Trophoblast cell (in vitro differentiated cells and primary cell): ENCODE measurements at regions not wholly inside any gene's neighbourhood (a gene's known extent, or its start where the extent isn't known, plus 50 kb on each side); places are given as distances from the start of the nearest gene placed in this dataset.

Experiments used
- DNase-seq, 2 donors: peaks; one replicate each; pipeline ENCODE4 v3.0.0-alpha.2; 2016
- H2AFZ ChIP-seq: 2 replicates; pipeline ENCODE4 v1.6.1; 2013; ENCODE audit warnings: low read length, moderate library complexity, mild to moderate bottlenecking; ENCODE audit not compliant: insufficient read depth, poor library complexity
- H2AK5ac ChIP-seq: 2 replicates; pipeline ENCODE4 v1.6.1; 2013; ENCODE audit warnings: mild to moderate bottlenecking, low read length
- H2BK120ac ChIP-seq: 2 replicates; pipeline ENCODE4 v1.6.1; 2013; ENCODE audit warnings: low read length, mild to moderate bottlenecking, moderate library complexity; ENCODE audit not compliant: insufficient read depth, poor library complexity
- H2BK12ac ChIP-seq: 2 replicates; pipeline ENCODE4 v1.6.1; 2013; ENCODE audit warnings: mild to moderate bottlenecking, low read length, moderate library complexity
- H2BK5ac ChIP-seq: 2 replicates; pipeline ENCODE4 v1.6.1; 2013; ENCODE audit warnings: low read length, low read depth, moderate library complexity, mild to moderate bottlenecking; ENCODE audit not compliant: poor library complexity
- H3K14ac ChIP-seq: 2 replicates; pipeline ENCODE4 v1.6.1; 2013; ENCODE audit warnings: mild to moderate bottlenecking, low read length
- H3K18ac ChIP-seq: 2 replicates; pipeline ENCODE4 v1.6.1; 2013; ENCODE audit warnings: mild to moderate bottlenecking, low read length
- H3K23ac ChIP-seq: 2 replicates; pipeline ENCODE4 v1.6.1; 2013; ENCODE audit warnings: low read length
- H3K27ac ChIP-seq: 2 replicates; pipeline ENCODE4 v1.5.1; 2013; ENCODE audit warnings: low read depth, mild to moderate bottlenecking, inconsistent platforms, low read length, moderate library complexity
- H3K27me3 ChIP-seq: 2 replicates; pipeline ENCODE4 v1.6.1; 2013; ENCODE audit warnings: inconsistent platforms, mild to moderate bottlenecking, low read length, moderate library complexity; ENCODE audit not compliant: insufficient read depth
- H3K36me3 ChIP-seq, 2 experiments: 1 replicate in 1 of 2; 2 replicates in 1 of 2; pipeline ENCODE4 v1.6.1; 2013; ENCODE audit warnings: low read length in 2 of 2, mild to moderate bottlenecking in 2 of 2, moderate library complexity in 1 of 2; ENCODE audit not compliant: insufficient read depth in 2 of 2, control insufficient read depth in 1 of 2
- H3K4ac ChIP-seq: 2 replicates; pipeline ENCODE4 v1.6.1; 2013; ENCODE audit warnings: low read depth, mild to moderate bottlenecking, low read length, moderate library complexity
- H3K4me1 ChIP-seq, 2 experiments: 1 replicate in 1 of 2; 2 replicates in 1 of 2; pipeline ENCODE4 v1.6.1; 2013; ENCODE audit warnings: low read length in 2 of 2, mild to moderate bottlenecking in 2 of 2, moderate library complexity in 1 of 2; ENCODE audit not compliant: insufficient read depth in 2 of 2, control insufficient read depth in 1 of 2
- H3K4me2 ChIP-seq: 2 replicates; pipeline ENCODE4 v1.6.1; 2013; ENCODE audit warnings: inconsistent platforms, mild to moderate bottlenecking, low read length, moderate library complexity
- H3K4me3 ChIP-seq: 2 replicates; pipeline ENCODE4 v1.5.1; 2013; ENCODE audit warnings: mild to moderate bottlenecking, low read depth, low read length, inconsistent platforms
- H3K79me1 ChIP-seq: one replicate; pipeline ENCODE4 v1.6.1; 2013; ENCODE audit warnings: low read length
- H3K79me2 ChIP-seq: 2 replicates; pipeline ENCODE4 v1.6.1; 2013; ENCODE audit warnings: low read length, mild to moderate bottlenecking; ENCODE audit not compliant: control insufficient read depth, insufficient read depth, poor library complexity
- H3K9ac ChIP-seq: 2 replicates; pipeline ENCODE4 v1.6.1; 2013; ENCODE audit warnings: mild to moderate bottlenecking, low read length
- H3K9me3 ChIP-seq: 2 replicates; pipeline ENCODE4 v1.6.1; 2013; ENCODE audit warnings: low read depth, mild to moderate bottlenecking, control low read depth, inconsistent platforms, low read length; ENCODE audit not compliant: insufficient read depth
- H4K12ac ChIP-seq: 2 replicates; pipeline ENCODE4 v1.6.1; 2013; ENCODE audit warnings: low read depth, mild to moderate bottlenecking, low read length, moderate library complexity
- H4K8ac ChIP-seq: 2 replicates; pipeline ENCODE4 v1.6.1; 2013; ENCODE audit warnings: low read depth, mild to moderate bottlenecking, low read length, moderate library complexity
- H4K91ac ChIP-seq: one replicate; pipeline ENCODE4 v1.6.1; 2013; ENCODE audit warnings: low read depth, mild to moderate bottlenecking, low read length, moderate library complexity
- WGBS: extraction: QIAGEN DNeasy Blood & Tissue Kit; methylation state at CpG from one replicate; pipeline ENCODE4 v1.1.7; 2013; ENCODE audit warnings: missing lambda C conversion rate; ENCODE audit not compliant: insufficient read length, insufficient coverage; ENCODE audit errors: extremely low coverage; 5-methylcytosine and 5-hydroxymethylcytosine counted together

DNA sequence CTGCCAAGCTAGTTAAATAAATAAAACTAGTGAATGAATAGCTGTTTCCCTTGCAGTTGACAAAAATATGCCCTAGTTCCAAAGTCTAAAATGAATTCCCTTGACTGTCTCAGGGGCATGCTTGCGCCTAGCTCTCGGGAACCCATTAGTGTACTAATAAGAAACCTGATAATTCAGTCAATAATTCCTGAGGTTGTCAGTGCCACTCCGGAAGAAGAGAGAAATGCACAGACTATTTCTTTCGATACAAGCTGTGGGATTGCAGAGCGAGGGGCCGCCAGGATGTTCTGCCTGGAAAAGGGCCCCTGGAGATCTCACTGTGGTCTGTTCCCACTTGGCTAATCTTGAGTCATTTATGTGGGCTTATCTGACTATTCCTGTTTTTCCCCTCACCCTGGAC, 56.4 kb upstream of the LARP1 start:
- WGBS = no CpG with 5 or more reads among the region's 6 CpGs
- Histone ChIP-seq H4K91ac (no peak overlapping the region), H3K18ac (no peak overlapping the region), H3K36me3 (no peaks in the 10 kb centered on the region), H3K27me3 (no peaks in the 10 kb centered on the region), H2BK12ac (no peak overlapping the region), H3K14ac (no peak overlapping the region), H3K9me3 (no peaks in the 10 kb centered on the region), H3K4me2 (no peak overlapping the region), H3K27ac (no peak overlapping the region), H2BK5ac (no peak overlapping the region), H2AK5ac (no peak overlapping the region), H3K79me2 (no peaks in the 10 kb centered on the region), H3K79me1 (no peaks in the 10 kb centered on the region), H4K8ac (no peak overlapping the region), H3K4me3 (no peak overlapping the region), H3K4ac (no peak overlapping the region), H4K12ac (no peak overlapping the region), H2AFZ (no peak overlapping the region), H2BK120ac (no peak overlapping the region), H3K9ac (no peak overlapping the region), H3K23ac (no peak overlapping the region), H3K4me1 (peaks cover 5 to 16% of the 10 kb centered on the region in 2 experiments)
- DNase-seq = no peak

DNA sequence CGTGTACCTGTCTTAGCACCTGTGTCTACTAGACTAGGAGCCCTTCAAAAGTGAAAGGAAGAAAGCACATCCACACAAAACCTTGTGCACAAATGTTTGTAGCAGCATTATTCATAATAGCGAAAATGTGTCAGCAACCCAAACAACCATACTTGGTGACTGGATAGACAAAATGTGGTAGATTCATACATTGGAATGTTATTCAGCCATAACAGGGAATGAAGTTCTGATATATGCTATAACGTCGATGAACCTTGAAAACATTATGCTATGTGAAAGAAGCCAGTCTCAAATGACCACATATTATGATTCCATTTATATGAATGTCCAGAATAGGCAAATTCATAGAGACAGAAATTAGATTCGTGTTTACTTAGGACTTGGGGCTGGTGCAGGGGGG, 57.8 kb upstream of the LARP1 start:
- peaks cover 5 to 18% of the 10 kb centered on the region in 2 experiments for H3K4me1 ChIP-seq
- H3K36me3 ChIP-seq = no peaks in the 10 kb centered on the region
- H3K23ac ChIP-seq = no peak overlapping the region
- no peaks in the 10 kb centered on the region for H3K9me3 ChIP-seq
- no peaks in the 10 kb centered on the region for H3K27me3 ChIP-seq
- H3K9ac ChIP-seq = no peak overlapping the region
- H2BK5ac ChIP-seq = no peak overlapping the region
- H2BK12ac ChIP-seq = no peak overlapping the region
- no peak overlapping the region for H3K4ac ChIP-seq
- no CpG with 5 or more reads among the region's 5 CpGs for WGBS
- peak overlapping the region; percentile 57 for H3K27ac ChIP-seq
- H3K18ac ChIP-seq = no peak overlapping the region
- no peak for DNase-seq
- H3K4me3 ChIP-seq = no peak overlapping the region
- no peak overlapping the region for H3K14ac ChIP-seq
- no peak overlapping the region for H3K4me2 ChIP-seq
- H2AK5ac ChIP-seq = no peak overlapping the region
- no peak overlapping the region for H4K12ac ChIP-seq
- no peak overlapping the region for H2AFZ ChIP-seq
- H3K79me1 ChIP-seq = no peaks in the 10 kb centered on the region
- H2BK120ac ChIP-seq = no peak overlapping the region
- H4K91ac ChIP-seq = no peak overlapping the region
- H4K8ac ChIP-seq = no peak overlapping the region
- no peaks in the 10 kb centered on the region for H3K79me2 ChIP-seq

GRCh38 chr5:154696891-154697290, 58.3 kb upstream of the LARP1 start:
- Histone ChIP-seq H4K91ac (no peak overlapping the region), H4K12ac (no peak overlapping the region), H2AK5ac (no peak overlapping the region), H2BK12ac (no peak overlapping the region), H3K9me3 (no peaks in the 10 kb centered on the region), H3K4me1 (peaks cover 8 to 20% of the 10 kb centered on the region in 2 experiments), H3K27ac (no peak overlapping the region), H3K27me3 (no peaks in the 10 kb centered on the region), H3K14ac (no peak overlapping the region), H3K36me3 (no peaks in the 10 kb centered on the region), H3K79me2 (no peaks in the 10 kb centered on the region), H2BK5ac (no peak overlapping the region), H2BK120ac (no peak overlapping the region), H3K23ac (no peak overlapping the region), H3K4me2 (no peak overlapping the region), H3K18ac (no peak overlapping the region), H4K8ac (no peak overlapping the region), H3K9ac (no peak overlapping the region), H2AFZ (no peak overlapping the region), H3K4me3 (no peak overlapping the region), H3K4ac (no peak overlapping the region), H3K79me1 (peaks cover 2% of the 10 kb centered on the region)
- no CpG with 5 or more reads among the region's 3 CpGs for WGBS
- no peak for DNase-seq

- H3K9ac ChIP-seq = no peak overlapping the region
- H2AFZ ChIP-seq = no peak overlapping the region
- H3K14ac ChIP-seq = no peak overlapping the region
- no peak for DNase-seq
- H3K27ac ChIP-seq = no peak overlapping the region
- H3K79me2 ChIP-seq = no peaks in the 10 kb centered on the region
- no peak overlapping the region for H2AK5ac ChIP-seq
- H4K12ac ChIP-seq = no peak overlapping the region
- no peaks in the 10 kb centered on the region for H3K9me3 ChIP-seq
- H2BK5ac ChIP-seq = no peak overlapping the region
- peaks cover 8 to 12% of the 10 kb centered on the region in 2 experiments for H3K4me1 ChIP-seq
- peaks cover 5% of the 10 kb centered on the region for H3K79me1 ChIP-seq
- no peak overlapping the region for H3K18ac ChIP-seq
- no CpG with 5 or more reads among the region's 3 CpGs for WGBS
- H2BK120ac ChIP-seq = no peak overlapping the region
- no peak overlapping the region for H3K4ac ChIP-seq
- H3K4me3 ChIP-seq = no peak overlapping the region
- H4K8ac ChIP-seq = no peak overlapping the region
- no peak overlapping the region for H4K91ac ChIP-seq
- no peak overlapping the region for H2BK12ac ChIP-seq
- H3K36me3 ChIP-seq = no peaks in the 10 kb centered on the region
- H3K23ac ChIP-seq = no peak overlapping the region
- no peaks in the 10 kb centered on the region for H3K27me3 ChIP-seq
- no peak overlapping the region for H3K4me2 ChIP-seq
Observed at GRCh38 chr5:154694159-154694558, 61.0 kb upstream of the LARP1 start.
